OCI-LY7 (cell line): ENCODE measurements at regions not wholly inside any gene's neighbourhood (a gene's known extent, or its start where the extent isn't known, plus 50 kb on each side); places are given as distances from the start of the nearest gene placed in this dataset.

Experiments
- CTCF ChIP-seq: fragments of 200-600 bp; sonication (generic); conservative IDR thresholded peaks from 2 replicates; pipeline ENCODE4 v1.5.1; 2014; ENCODE audit warnings: mild to moderate bottlenecking, antibody characterized with exemption, low read length, moderate library complexity, mixed read lengths
- EZH2phosphoT487 ChIP-seq: fragments of 200-600 bp; sonication (generic); IDR thresholded peaks from 2 replicates; pipeline ENCODE4 v1.6.1; 2018; ENCODE audit warnings: low read depth, borderline replicate concordance, mild to moderate bottlenecking, mixed run types, antibody characterized with exemption, low read length, moderate library complexity, mixed read lengths

- no peak for TF ChIP-seq CTCF
- TF ChIP-seq EZH2phosphoT487, result no peak
Observed at GRCh38 chr11:90329043-90329442, 106.2 kb upstream of the CHORDC1 start.
